ENCODE measurements at regions not wholly inside any gene's neighbourhood (a gene's known extent, or its start where the extent isn't known, plus 50 kb on each side); places are given as distances from the start of the nearest gene placed in this dataset.
"Not testable (repeated sequence)": the region's sequence is repeated elsewhere in the genome, so short reads cannot be mapped to it uniquely, and the experiment has no call there.

- WGBS, 2 experiments (ENCODE audit: extremely low coverage in 2 of 2, insufficient read length in 1 of 2), result 83% methylated on average over 1 of the region's 26 CpGs; no CpG with 5 or more reads in 1 of the 2 experiments
- H3K79me1 ChIP-seq (ENCODE audit: low read depth in 1 of 2, low read length in 2 of 2); BruUV-seq (replicated peaks); H2BK20ac ChIP-seq (ENCODE audit: low read depth, low read length); H2BK15ac ChIP-seq (ENCODE audit: low read depth, low read length); ATAC-seq (ENCODE audit: low read depth); H3K4me1 ChIP-seq (ENCODE audit: control insufficient read depth, insufficient read depth, low read length); H3K9me3 ChIP-seq (ENCODE audit: control insufficient read depth, insufficient read depth, low read length); H3K9ac ChIP-seq (ENCODE audit: low read depth, low read length); POLR2A ChIA-PET (ENCODE audit: unreplicated experiment); H3K23ac ChIP-seq (ENCODE audit: low read depth, low read length); H4K20me1 ChIP-seq (ENCODE audit: insufficient read depth, low read length); H3K14ac ChIP-seq (replicated peaks; ENCODE audit: low read depth, low read length); H4K5ac ChIP-seq (ENCODE audit: low read depth, low read length); H3K36me3 ChIP-seq (ENCODE audit: control insufficient read depth, insufficient read depth, low read length); H2AFZ ChIP-seq (replicated peaks; ENCODE audit: low read length, poor library complexity); H3K56ac ChIP-seq (ENCODE audit: extremely low read depth, insufficient read depth, low read length); DNase-seq; H3K4me2 ChIP-seq (ENCODE audit: low read depth, low read length); dilution Hi-C loops (cut with HindIII; ENCODE audit: low sequenced_read_pairs, unreplicated experiment); in situ Hi-C loops (cut with MboI; ENCODE audit: low sequenced_read_pairs); H2AK9ac ChIP-seq (replicated peaks; ENCODE audit: low read depth, low read length, poor library complexity); H3K9me1 ChIP-seq (ENCODE audit: insufficient read depth, low read length); H4K8ac ChIP-seq (ENCODE audit: low read depth in 2 of 2, low read length in 2 of 2); H2AK5ac ChIP-seq (ENCODE audit: low read depth, low read length); H4K91ac ChIP-seq (ENCODE audit: insufficient read depth, low read depth, low read length); H3K18ac ChIP-seq (ENCODE audit: low read depth, low read length); H3K27me3 ChIP-seq (ENCODE audit: control insufficient read depth, insufficient read depth, low read length); H2BK120ac ChIP-seq (ENCODE audit: low read depth, low read length); H3K4ac ChIP-seq (ENCODE audit: low read depth, low read length); H3K4me3 ChIP-seq (ENCODE audit: insufficient read depth, low read depth, low read length); CTCF ChIA-PET; H3K27ac ChIP-seq (ENCODE audit: insufficient read depth, low read length); intact Hi-C loops (cut with micrococcal nuclease); H2BK5ac ChIP-seq (ENCODE audit: low read depth, low read length, poor library complexity, severe bottlenecking): not testable (repeated sequence)
Observed at GRCh38 chr2:21908712-21909380, 785.1 kb downstream of the TDRD15 start.

Measured in IMR-90 (cell line).